ENCODE measurements at regions not wholly inside any gene's neighbourhood (a gene's known extent, or its start where the extent isn't known, plus 50 kb on each side); places are given as distances from the start of the nearest gene placed in this dataset.

GRCh38 chr12:4084573-4084972, 189.0 kb upstream of the CCND2 start:
- Histone ChIP-seq H3K4me2 (ENCODE audit: low read length) (no peak overlapping the region), H3K27ac (ENCODE audit: low read depth, low read length, poor library complexity, severe bottlenecking) (no peak overlapping the region), H4K20me1 (ENCODE audit: insufficient read depth, low read length) (no peaks in the 10 kb centered on the region), H2AFZ (ENCODE audit: low read length) (no peak overlapping the region), H3K27me3 (ENCODE audit: insufficient read depth, low read length) (no peaks in the 10 kb centered on the region; the same call in 1 of the 2 replicates), H3K79me2 (ENCODE audit: insufficient read depth, low read length) (no peaks in the 10 kb centered on the region), H3K9me2 (ENCODE audit: low read depth, low read length) (no peaks in the 10 kb centered on the region), H3K4me1 (ENCODE audit: insufficient read depth, low read length, severe bottlenecking) (no peaks in the 10 kb centered on the region), H3F3A (ENCODE audit: insufficient read depth, low read length) (no peaks in the 10 kb centered on the region), H3K9ac (ENCODE audit: low read length) (no peak overlapping the region), H3K9me3 (ENCODE audit: low read length) (no peaks in the 10 kb centered on the region), H3K4me3 (ENCODE audit: low read depth, low read length, poor library complexity, severe bottlenecking) (no peak overlapping the region), H3K36me3 (ENCODE audit: insufficient read depth, low read length) (no peaks in the 10 kb centered on the region)
- TF ChIP-seq CTCF (IDR thresholded peaks at IDR 0.05; ENCODE audit: low read length), result no peak
- TF ChIP-seq EZH2 (IDR thresholded peaks at IDR 0.05; ENCODE audit: borderline replicate concordance, low read length), result no peak

GRCh38 chr12:4082809-4083403, 190.7 kb upstream of the CCND2 start:
- Histone ChIP-seq H3K79me2 (ENCODE audit: insufficient read depth, low read length) (no peaks in the 10 kb centered on the region), H3K27ac (ENCODE audit: low read depth, low read length, poor library complexity, severe bottlenecking) (no peak overlapping the region), H4K20me1 (ENCODE audit: insufficient read depth, low read length) (no peaks in the 10 kb centered on the region), H2AFZ (ENCODE audit: low read length) (no peak overlapping the region), H3K4me2 (ENCODE audit: low read length) (no peak overlapping the region), H3K36me3 (ENCODE audit: insufficient read depth, low read length) (no peaks in the 10 kb centered on the region), H3K4me3 (ENCODE audit: low read depth, low read length, poor library complexity, severe bottlenecking) (no peak overlapping the region), H3K9me2 (ENCODE audit: low read depth, low read length) (no peaks in the 10 kb centered on the region), H3F3A (ENCODE audit: insufficient read depth, low read length) (no peaks in the 10 kb centered on the region), H3K9me3 (ENCODE audit: low read length) (no peaks in the 10 kb centered on the region), H3K27me3 (ENCODE audit: insufficient read depth, low read length) (no peaks in the 10 kb centered on the region; the same call in 1 of the 2 replicates), H3K4me1 (ENCODE audit: insufficient read depth, low read length, severe bottlenecking) (no peaks in the 10 kb centered on the region), H3K9ac (ENCODE audit: low read length) (no peak overlapping the region)
- TF ChIP-seq CTCF (IDR thresholded peaks at IDR 0.05; ENCODE audit: low read length) (no peak), EZH2 (IDR thresholded peaks at IDR 0.05; ENCODE audit: borderline replicate concordance, low read length) (no peak)

GRCh38 chr12:4080213-4080612, 193.3 kb upstream of the CCND2 start:
- no peaks in the 10 kb centered on the region; the same call in 1 of the 2 replicates for H3K27me3 ChIP-seq (ENCODE audit: insufficient read depth, low read length)
- H3K9me3 ChIP-seq (ENCODE audit: low read length), result no peaks in the 10 kb centered on the region
- TF ChIP-seq EZH2 (IDR thresholded peaks at IDR 0.05; ENCODE audit: borderline replicate concordance, low read length), result no peak
- no peak overlapping the region for H2AFZ ChIP-seq (ENCODE audit: low read length)
- no peak overlapping the region for H3K9ac ChIP-seq (ENCODE audit: low read length)
- H3K4me2 ChIP-seq (ENCODE audit: low read length), result no peak overlapping the region
- no peaks in the 10 kb centered on the region for H3K79me2 ChIP-seq (ENCODE audit: insufficient read depth, low read length)
- no peaks in the 10 kb centered on the region for H3K9me2 ChIP-seq (ENCODE audit: low read depth, low read length)
- no peaks in the 10 kb centered on the region for H3F3A ChIP-seq (ENCODE audit: insufficient read depth, low read length)
- H4K20me1 ChIP-seq (ENCODE audit: insufficient read depth, low read length), result no peaks in the 10 kb centered on the region
- no peak overlapping the region for H3K27ac ChIP-seq (ENCODE audit: low read depth, low read length, poor library complexity, severe bottlenecking)
- no peaks in the 10 kb centered on the region for H3K4me1 ChIP-seq (ENCODE audit: insufficient read depth, low read length, severe bottlenecking)
- no peaks in the 10 kb centered on the region for H3K36me3 ChIP-seq (ENCODE audit: insufficient read depth, low read length)
- H3K4me3 ChIP-seq (ENCODE audit: low read depth, low read length, poor library complexity, severe bottlenecking), result no peak overlapping the region

GRCh38 chr12:4074129-4074528, 199.4 kb upstream of the CCND2 start:
- Histone ChIP-seq H3K27me3 (ENCODE audit: insufficient read depth, low read length) (no peaks in the 10 kb centered on the region), H3K9me3 (ENCODE audit: low read length) (no peaks in the 10 kb centered on the region), H3K79me2 (ENCODE audit: insufficient read depth, low read length) (no peaks in the 10 kb centered on the region), H3K4me2 (ENCODE audit: low read length) (no peak overlapping the region), H4K20me1 (ENCODE audit: insufficient read depth, low read length) (no peaks in the 10 kb centered on the region), H3K27ac (ENCODE audit: low read depth, low read length, poor library complexity, severe bottlenecking) (no peak overlapping the region), H3K4me3 (ENCODE audit: low read depth, low read length, poor library complexity, severe bottlenecking) (no peak overlapping the region), H3K36me3 (ENCODE audit: insufficient read depth, low read length) (no peaks in the 10 kb centered on the region), H3K9ac (ENCODE audit: low read length) (no peak overlapping the region), H2AFZ (ENCODE audit: low read length) (no peak overlapping the region), H3F3A (ENCODE audit: insufficient read depth, low read length) (no peaks in the 10 kb centered on the region), H3K9me2 (ENCODE audit: low read depth, low read length) (no peaks in the 10 kb centered on the region), H3K4me1 (ENCODE audit: insufficient read depth, low read length, severe bottlenecking) (no peaks in the 10 kb centered on the region)
- TF ChIP-seq CTCF (IDR thresholded peaks at IDR 0.05; ENCODE audit: low read length) (no peak), EZH2 (IDR thresholded peaks at IDR 0.05; ENCODE audit: borderline replicate concordance, low read length) (no peak)

Data from OCI-LY1 (cell line).